ENCODE measurements at regions not wholly inside any gene's neighbourhood (a gene's known extent, or its start where the extent isn't known, plus 50 kb on each side); places are given as distances from the start of the nearest gene placed in this dataset.

DNA sequence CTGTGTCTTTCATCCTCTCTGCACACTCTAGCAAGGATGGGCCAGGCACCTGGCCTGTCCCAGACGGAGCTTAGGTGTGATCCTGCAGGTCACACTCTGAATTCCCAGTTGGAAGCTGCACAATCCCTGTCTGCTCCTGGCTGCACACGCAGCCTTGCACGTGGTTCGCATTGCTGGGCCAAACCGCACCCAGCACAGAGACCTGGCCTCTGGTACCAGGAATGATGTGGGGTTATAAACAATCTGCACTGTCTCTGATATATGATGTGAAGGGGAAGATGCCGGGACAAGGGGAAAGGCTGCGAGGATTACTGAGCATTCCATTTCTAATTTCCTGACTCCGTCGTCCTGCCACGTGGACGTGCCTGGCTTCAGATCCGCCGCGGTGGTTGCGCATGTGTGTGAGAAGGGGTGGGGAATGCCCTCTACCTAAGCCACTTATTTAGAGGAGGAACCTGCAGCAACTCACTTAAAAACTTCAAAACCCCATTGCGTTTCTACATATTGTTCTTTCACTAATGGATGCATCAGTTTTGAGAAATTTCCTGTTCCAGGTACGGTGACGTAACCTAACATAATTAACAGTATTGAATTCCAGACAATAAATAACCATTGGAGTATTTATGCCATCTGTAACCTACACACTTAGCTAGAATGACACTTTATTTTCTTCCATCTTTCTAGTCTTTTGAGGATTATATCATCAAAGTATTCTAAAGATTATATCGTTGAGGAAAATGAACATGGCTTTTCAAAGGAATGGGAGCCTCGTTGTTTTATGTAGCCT, 559.7 kb upstream of the MGMT start:
- WGBS (ENCODE audit: insufficient coverage, low coverage, missing lambda C conversion rate): under 1% methylated on average over 16 of the region's 20 CpGs
- ATAC-seq (no peak), FAIRE-seq (no peak), DNase-seq (ENCODE audit: extremely low read depth in 1 of 4, low spot score in 3 of 4) (no peak)
- CTCF ChIA-PET (ENCODE audit: low intra/inter-chr PET ratio): no interaction called here
- intact Hi-C loops (cut with micrococcal nuclease) (no loop called here), in situ Hi-C loops (cut with MboI) (no loop called here)
- Histone ChIP-seq H3K9me1 (ENCODE audit: control insufficient read depth, insufficient read depth, low read length) (no peaks in the 10 kb centered on the region), H3K79me2 (ENCODE audit: control insufficient read depth, insufficient read depth, low read length) (no peaks in the 10 kb centered on the region), H3K9me3 (replicated peaks; ENCODE audit: control insufficient read depth, insufficient read depth, low read depth, low read length) (no peaks in the 10 kb centered on the region), H3K9ac (ENCODE audit: insufficient read depth in 1 of 2, low read depth in 2 of 2, low read length in 2 of 2) (no peak overlapping the region), H3K4me3 (no peak overlapping the region), H3K27me3 (ENCODE audit: control insufficient read depth in 2 of 2, insufficient read depth in 2 of 2, low read length in 2 of 2) (peaks cover 0 to 8% of the 10 kb centered on the region in 2 experiments; a peak in 2 of 5 replicates), H4K20me1 (replicated peaks; ENCODE audit: control insufficient read depth, insufficient read depth, low read length) (no peaks in the 10 kb centered on the region), H3K36me3 (ENCODE audit: control insufficient read depth, insufficient read depth, low read length) (no peaks in the 10 kb centered on the region), H2AFZ (ENCODE audit: low read depth, low read length) (no peak overlapping the region), H3K27ac (ENCODE audit: extremely low read depth, low read depth, low read length) (no peak overlapping the region), H3K4me2 (ENCODE audit: insufficient read depth, low read length) (no peak overlapping the region), H3K4me1 (replicated peaks in 1 of 2; ENCODE audit: control insufficient read depth in 2 of 2, insufficient read depth in 2 of 2, low read length in 2 of 2) (no peaks in the 10 kb centered on the region)
- POLR2A ChIA-PET: no interaction called here
- no peak for TF ChIP-seq ZNF133 (CRISPR knock-in tag; IDR thresholded peaks at IDR 0.05)
- no peak for TF ChIP-seq KLF13 (tag; IDR thresholded peaks at IDR 0.05; ENCODE audit: borderline replicate concordance, low read depth)
- no peak for TF ChIP-seq ZNF263 (CRISPR knock-in tag; IDR thresholded peaks at IDR 0.05; ENCODE audit: borderline replicate concordance)
- TF ChIP-seq ZNF77 (CRISPR knock-in tag; IDR thresholded peaks at IDR 0.05): no peak
- no peak for TF ChIP-seq ZNF551 (CRISPR knock-in tag; IDR thresholded peaks at IDR 0.05)
- no peak for TF ChIP-seq NR3C1 (CRISPR knock-in tag; IDR thresholded peaks at IDR 0.05)
- TF ChIP-seq TEAD2 (tag; IDR thresholded peaks at IDR 0.05): no peak
- TF ChIP-seq ZNF583 (CRISPR knock-in tag; IDR thresholded peaks at IDR 0.05): no peak
- TF ChIP-seq, protein P1, sequence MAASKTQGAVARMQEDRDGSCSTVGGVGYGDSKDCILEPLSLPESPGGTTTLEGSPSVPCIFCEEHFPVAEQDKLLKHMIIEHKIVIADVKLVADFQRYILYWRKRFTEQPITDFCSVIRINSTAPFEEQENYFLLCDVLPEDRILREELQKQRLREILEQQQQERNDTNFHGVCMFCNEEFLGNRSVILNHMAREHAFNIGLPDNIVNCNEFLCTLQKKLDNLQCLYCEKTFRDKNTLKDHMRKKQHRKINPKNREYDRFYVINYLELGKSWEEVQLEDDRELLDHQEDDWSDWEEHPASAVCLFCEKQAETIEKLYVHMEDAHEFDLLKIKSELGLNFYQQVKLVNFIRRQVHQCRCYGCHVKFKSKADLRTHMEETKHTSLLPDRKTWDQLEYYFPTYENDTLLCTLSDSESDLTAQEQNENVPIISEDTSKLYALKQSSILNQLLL (CRISPR knock-in tag; IDR thresholded peaks at IDR 0.05; ENCODE audit: borderline replicate concordance): no peak
- TF ChIP-seq TAF1 (IDR thresholded peaks at IDR 0.05; ENCODE audit: control insufficient read depth, extremely low read depth, insufficient read depth, low read length, severe bottlenecking): no peak
- no peak for TF ChIP-seq PYGO2 (tag; IDR thresholded peaks at IDR 0.05)
- no peak for TF ChIP-seq NR2C2 (CRISPR knock-in tag; IDR thresholded peaks at IDR 0.05)
- no peak for TF ChIP-seq NR2C2 (tag; IDR thresholded peaks at IDR 0.05)
- TF ChIP-seq ESRRA (IDR thresholded peaks at IDR 0.05; ENCODE audit: borderline replicate concordance, low read depth): no peak
- no peak for TF ChIP-seq GATA2 (CRISPR knock-in tag; IDR thresholded peaks at IDR 0.05)
- no peak for TF ChIP-seq BHLHE40 (IDR thresholded peaks at IDR 0.05; ENCODE audit: low read length)
- TF ChIP-seq POLR3A (IDR thresholded peaks at IDR 0.05; ENCODE audit: borderline replicate concordance, extremely low read depth, insufficient read depth, insufficient read length): no peak
- TF ChIP-seq RFX1 (IDR thresholded peaks at IDR 0.05): no peak
- BruUV-seq (replicated peaks): no TSS peak

All from K562 (cell line).